NCI-H187 (cell line): ENCODE measurements at regions not wholly inside any gene's neighbourhood (a gene's known extent, or its start where the extent isn't known, plus 50 kb on each side); places are given as distances from the start of the nearest gene placed in this dataset.

ENCODE experiments used
- DNase-seq, 2 experiments: peaks; one replicate each; lab custom pipeline; 2025; lab: John Stamatoyannopoulos, UW

DNA sequence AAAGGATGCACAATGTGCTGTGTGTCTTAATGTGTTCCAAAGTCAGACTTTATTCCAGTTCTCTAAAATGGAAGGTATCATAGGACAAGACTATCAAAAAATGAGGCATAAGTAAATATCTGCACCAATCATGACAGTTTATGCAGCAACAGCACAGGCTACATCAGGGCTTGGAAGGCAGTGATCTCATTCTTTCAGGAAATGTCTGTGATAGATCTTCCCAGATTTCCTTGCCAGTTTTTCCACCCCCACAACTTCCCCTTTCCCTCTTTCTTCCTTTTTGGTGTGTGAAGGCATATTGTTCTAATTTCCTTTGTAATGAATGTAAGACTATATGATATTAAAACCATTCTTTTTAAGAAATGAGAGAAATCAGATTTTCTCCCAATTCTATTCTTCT is 326.7 kb downstream of the ATP23 start:
- no peak for DNase-seq

DNA sequence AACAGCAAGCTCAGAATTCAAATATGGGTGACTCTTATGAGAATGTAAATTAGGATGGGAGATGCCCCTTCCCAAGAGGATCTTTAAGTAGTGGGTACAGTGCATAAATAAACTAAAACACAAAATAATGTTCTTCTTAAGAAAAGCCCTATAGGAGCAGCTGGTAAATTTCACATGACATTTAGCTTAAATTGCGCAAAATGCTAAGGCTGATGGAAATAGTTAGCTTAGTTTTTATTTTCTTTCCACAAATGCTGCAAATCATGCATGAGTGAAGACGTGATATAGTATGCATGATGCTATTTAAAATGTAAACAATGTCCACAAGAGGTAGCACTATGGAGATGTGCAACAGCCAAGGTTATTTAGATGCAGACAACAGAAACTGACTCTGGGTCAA is 328.1 kb downstream of the ATP23 start:
- DNase-seq = no peak

DNA sequence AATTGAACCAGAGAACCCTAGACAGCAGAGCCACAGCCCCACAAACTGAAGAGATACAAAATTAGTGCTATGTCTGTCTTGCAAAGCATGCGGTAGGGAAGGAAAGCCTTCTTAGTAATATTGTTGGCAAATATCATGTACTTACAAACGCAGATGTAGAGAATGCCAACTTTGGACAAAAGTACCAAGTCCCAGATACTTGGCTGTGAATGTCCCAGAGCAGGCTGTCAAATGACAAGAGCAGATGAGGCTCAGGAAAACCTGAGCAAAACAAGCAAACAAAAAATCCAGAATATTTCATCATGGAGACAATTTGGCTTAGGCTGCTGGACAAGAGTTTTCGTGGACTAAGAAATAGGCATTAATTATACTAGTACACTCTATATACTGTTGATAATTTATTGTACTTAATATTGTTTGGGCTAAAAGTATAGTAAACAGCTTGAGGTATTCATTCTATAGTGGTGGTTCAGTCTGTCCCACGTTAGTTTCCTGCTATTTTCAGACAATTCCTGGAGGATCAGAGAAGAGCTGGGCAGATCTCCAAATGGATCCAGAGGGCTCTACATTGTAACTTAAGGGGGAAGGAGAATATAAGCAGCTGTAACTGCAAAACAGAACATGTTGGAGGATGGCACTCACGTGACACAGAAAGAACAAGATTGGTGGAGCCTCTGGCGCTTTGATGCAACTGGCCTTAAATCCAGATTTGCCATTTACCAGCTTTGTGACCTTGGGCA is 329.8 kb downstream of the ATP23 start:
- no peak for DNase-seq

GRCh38 chr12:58272461-58272860 is 331.1 kb downstream of the ATP23 start:
- no peak for DNase-seq

DNA sequence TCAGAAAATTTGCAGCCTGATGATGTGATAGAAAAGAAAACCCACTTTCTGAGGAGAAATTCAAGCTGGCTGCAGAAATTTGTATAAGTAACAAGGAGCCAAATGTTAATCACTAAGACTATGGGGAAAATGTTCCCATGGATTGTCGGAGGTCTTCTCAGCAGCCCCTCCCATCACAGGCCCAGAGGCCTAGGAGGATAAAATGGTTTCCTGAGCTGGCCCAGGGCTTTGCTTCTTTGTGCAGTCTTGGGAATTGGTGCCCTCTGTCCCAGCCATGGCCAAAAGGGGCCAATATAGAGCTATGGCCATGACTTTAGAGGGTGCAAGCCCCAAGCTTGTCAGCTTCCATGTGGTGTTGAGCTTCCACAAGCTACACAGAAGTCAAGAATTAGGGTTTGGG is 335.9 kb downstream of the ATP23 start:
- DNase-seq = no peak

DNA sequence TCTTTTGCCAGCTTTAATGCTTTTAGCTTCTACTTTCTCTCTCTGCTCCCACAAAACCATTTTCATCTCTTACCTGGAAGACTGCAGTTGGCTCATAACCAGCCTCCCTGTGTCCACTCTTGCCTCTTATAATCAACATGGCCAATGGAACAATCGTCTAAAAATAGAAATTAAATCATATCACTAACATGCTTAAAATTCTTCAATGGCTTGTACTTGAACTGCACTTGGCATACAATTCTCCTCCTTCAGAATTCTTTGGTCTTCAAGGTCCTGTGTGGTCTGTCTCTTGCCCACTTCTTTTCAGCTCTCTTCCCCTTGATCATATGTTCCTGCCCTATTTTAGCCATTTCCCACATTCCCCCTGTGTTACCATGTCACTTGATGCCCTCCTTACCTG is 342.2 kb downstream of the ATP23 start:
- DNase-seq = no peak

- no peak for DNase-seq
Observed at GRCh38 chr12:58285551-58285950, 344.2 kb downstream of the ATP23 start.

DNA sequence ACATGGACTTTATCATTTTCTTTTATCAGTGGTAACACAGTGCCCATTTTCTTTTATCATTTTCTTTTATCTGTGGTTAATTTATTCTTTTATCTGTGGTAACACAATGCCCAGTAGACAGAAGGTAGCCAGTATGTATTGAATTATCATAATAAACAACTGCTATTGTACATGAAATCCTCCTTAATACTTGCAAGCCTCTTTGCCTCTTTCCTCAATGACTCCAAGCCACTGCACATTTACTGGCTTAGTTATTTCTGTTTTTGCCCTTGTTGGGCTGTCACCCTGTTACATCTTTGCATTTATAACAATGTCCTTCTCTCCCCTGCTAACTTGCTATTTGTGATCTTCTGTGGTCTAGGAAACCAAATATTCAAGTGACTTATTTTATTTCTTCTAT is 345.0 kb downstream of the ATP23 start:
- no peak for DNase-seq

DNA sequence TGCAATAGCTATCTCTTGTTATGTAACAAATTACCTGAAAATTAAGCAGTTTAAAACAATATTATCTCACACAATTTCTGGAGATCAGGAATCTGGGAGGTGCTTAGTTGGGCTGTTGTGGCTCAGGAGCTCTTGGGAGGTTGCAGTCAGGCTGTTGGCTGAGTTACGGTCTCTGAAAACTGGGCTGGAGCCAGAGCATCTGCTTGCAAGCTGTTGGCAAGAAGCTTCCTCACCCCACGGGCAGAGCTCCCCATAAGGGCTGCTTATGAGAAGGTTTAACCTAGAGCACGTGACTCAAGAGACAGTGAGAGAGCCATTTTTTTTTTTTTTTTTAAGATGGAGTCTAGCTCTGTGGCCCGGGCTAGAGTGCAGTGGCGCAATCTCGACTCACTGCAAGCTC is 346.8 kb downstream of the ATP23 start:
- DNase-seq = no peak

DNA sequence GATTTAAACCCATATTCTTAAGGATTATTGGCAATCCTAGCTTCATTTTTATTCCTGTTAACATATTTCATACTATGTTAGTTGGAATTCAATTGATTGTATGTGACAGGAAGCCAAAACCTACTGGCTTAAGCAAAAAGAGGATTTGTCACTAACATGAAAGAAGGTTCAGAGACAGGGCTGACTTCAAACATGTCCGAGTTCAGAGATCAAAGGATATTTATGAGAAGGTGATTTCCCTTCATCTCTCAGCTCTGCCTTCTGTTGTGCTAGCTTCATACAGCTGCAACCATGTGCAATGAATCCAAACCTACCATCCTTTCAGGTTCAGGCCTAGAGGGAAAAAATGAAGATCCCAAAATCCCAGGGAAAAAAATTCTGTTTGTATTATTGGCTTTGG is 349.7 kb downstream of the ATP23 start:
- DNase-seq = no peak

GRCh38 chr12:58293308-58293982 is 352.1 kb downstream of the ATP23 start:
- no peak for DNase-seq

DNA sequence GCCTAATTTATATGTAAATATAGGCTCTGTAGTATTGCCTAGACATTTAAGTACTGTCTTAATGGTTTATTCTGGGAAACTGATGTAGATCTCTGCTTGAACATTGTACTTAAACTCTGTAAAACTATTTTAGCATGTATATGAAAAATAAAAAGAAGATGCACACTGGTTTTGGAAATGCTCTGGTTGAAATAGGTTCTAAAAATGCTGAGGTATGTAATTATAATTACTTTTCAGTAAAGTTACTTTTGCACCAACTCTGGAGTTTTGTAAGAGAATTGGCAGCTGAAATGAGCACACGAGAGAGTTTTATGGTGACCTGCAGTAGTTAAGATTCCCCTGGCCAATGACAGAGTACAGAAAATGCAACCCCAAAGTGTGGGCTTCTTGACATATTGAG is 353.9 kb downstream of the ATP23 start:
- no peak for DNase-seq

GRCh38 chr12:58296863-58297262 is 355.5 kb downstream of the ATP23 start:
- DNase-seq = no peak

DNA sequence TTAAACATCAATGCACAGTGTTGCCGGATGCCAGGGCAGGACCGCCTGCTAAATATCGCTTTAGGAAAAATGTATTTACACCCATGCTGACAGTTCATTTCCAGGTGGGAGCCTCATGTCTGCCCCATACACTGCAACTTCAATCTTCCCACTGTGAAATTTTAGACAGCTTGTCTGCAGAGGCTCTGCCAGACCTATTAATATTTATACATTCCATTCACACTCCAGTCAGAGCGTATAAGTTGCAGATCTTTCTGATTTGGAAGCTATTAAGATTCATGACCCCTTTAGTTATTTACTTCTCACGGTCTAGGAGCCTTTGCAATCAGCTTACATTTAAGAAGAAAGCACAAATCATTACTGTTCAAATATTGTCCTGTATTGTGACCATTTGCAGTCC is 357.4 kb downstream of the ATP23 start:
- DNase-seq = no peak

GRCh38 chr12:58299371-58299770 is 358.0 kb downstream of the ATP23 start:
- no peak for DNase-seq

- no peak for DNase-seq
Observed at GRCh38 chr12:58301038-58301729, 359.8 kb downstream of the ATP23 start.

- DNase-seq = no peak
Observed at GRCh38 chr12:58301730-58302122, 360.4 kb downstream of the ATP23 start.

DNA sequence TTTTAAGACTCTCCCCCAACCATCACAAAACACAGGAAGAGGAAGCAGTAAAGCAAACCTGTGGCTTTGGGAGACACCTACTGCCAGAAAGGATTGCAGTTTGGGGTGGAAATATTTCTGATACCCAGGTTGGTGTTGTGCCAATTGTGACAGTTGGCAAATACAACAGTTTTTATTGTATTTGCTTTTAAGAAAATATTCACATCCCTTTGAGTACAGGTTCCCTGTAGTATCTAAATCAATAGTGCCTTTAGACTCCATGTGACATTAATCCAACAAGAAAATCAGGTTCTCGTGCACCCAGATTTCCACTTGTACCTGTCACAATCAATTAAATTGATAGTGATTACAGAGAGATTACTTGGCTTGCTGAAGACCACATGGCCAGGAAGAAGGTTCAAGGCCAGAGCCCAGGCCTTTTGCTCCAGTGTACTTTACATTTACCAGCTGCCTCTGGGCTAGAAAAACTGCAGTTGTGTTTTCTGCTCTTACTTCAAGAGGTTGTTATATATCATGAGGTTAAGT is 361.2 kb downstream of the ATP23 start:
- DNase-seq = no peak

GRCh38 chr12:58306266-58307000 is 365.1 kb downstream of the ATP23 start:
- DNase-seq = no peak

- peak in 1 of 2 experiments; percentile 11 for DNase-seq
Observed at GRCh38 chr12:58309806-58310205, 368.4 kb downstream of the ATP23 start.

GRCh38 chr12:58310368-58310767 is 369.0 kb downstream of the ATP23 start:
- no peak for DNase-seq
